Neural progenitor cell (in vitro differentiated cells): ENCODE measurements at regions not wholly inside any gene's neighbourhood (a gene's known extent, or its start where the extent isn't known, plus 50 kb on each side); places are given as distances from the start of the nearest gene placed in this dataset.
"Not testable (repeated sequence)": the region's sequence is repeated elsewhere in the genome, so short reads cannot be mapped to it uniquely, and the experiment has no call there.

ENCODE experiments used
- DNase-seq: peaks from one replicate; pipeline ENCODE4 v3.0.0-alpha.2; 2016; ENCODE audit warnings: low spot score
- H2AFZ ChIP-seq: fragments of 200-600 bp; sonication (generic); replicated peaks from 2 replicates; pipeline ENCODE4 v1.6.1; 2016; ENCODE audit warnings: antibody characterized with exemption
- H3F3A ChIP-seq: fragments of 200-600 bp; sonication (generic); 2 replicates; pipeline ENCODE4 v1.6.1; 2016; ENCODE audit warnings: antibody characterized with exemption, low read depth
- H3K27ac ChIP-seq: fragments of 200-600 bp; sonication (generic); 2 replicates; pipeline ENCODE4 v1.5.1; 2016; ENCODE audit warnings: mild to moderate bottlenecking
- H3K27me3 ChIP-seq: fragments of 200-600 bp; sonication (generic); 2 replicates; pipeline ENCODE4 v1.6.1; 2016; ENCODE audit warnings: mild to moderate bottlenecking, moderate library complexity
- H3K36me3 ChIP-seq: fragments of 200-600 bp; sonication (generic); 2 replicates; pipeline ENCODE4 v1.5.1; 2016
- H3K4me1 ChIP-seq: fragments of 200-600 bp; sonication (generic); 2 replicates; pipeline ENCODE4 v1.6.1; 2016; ENCODE audit warnings: mixed run types
- H3K4me2 ChIP-seq: fragments of 200-600 bp; sonication (generic); 2 replicates; pipeline ENCODE4 v1.6.1; 2016
- H3K4me3 ChIP-seq: fragments of 200-600 bp; sonication (generic); 2 replicates; pipeline ENCODE4 v1.5.1; 2016
- H3K79me2 ChIP-seq: fragments of 200-600 bp; sonication (generic); 2 replicates; pipeline ENCODE4 v1.6.1; 2016; ENCODE audit warnings: low read depth
- H3K9ac ChIP-seq: fragments of 200-600 bp; sonication (generic); 2 replicates; pipeline ENCODE4 v1.6.1; 2016
- H3K9me3 ChIP-seq: fragments of 200-600 bp; sonication (generic); 2 replicates; pipeline ENCODE4 v1.5.1; 2016; ENCODE audit warnings: low read depth
- H4K20me1 ChIP-seq: fragments of 200-600 bp; sonication (generic); 2 replicates; pipeline ENCODE4 v1.6.1; 2016; ENCODE audit warnings: low read depth
- H3K27ac Mint-ChIP-seq: 3 replicates; pipeline ENCODE4 v1.8.0; 2021; ENCODE audit warnings: mixed read lengths
- H3K27me3 Mint-ChIP-seq: 2 replicates; pipeline ENCODE4 v1.8.0; 2022; ENCODE audit warnings: low read depth, mild to moderate bottlenecking, inconsistent platforms, moderate library complexity, mixed read lengths; ENCODE audit not compliant: insufficient read depth
- H3K36me3 Mint-ChIP-seq: 3 replicates; pipeline ENCODE4 v1.8.0; 2021; ENCODE audit warnings: mixed read lengths
- H3K4me1 Mint-ChIP-seq: 3 replicates; pipeline ENCODE4 v1.8.0; 2021; ENCODE audit warnings: mixed read lengths
- H3K4me3 Mint-ChIP-seq: 3 replicates; pipeline ENCODE4 v1.8.0; 2021; ENCODE audit warnings: mild to moderate bottlenecking, moderate library complexity, mixed read lengths
- H3K9me3 Mint-ChIP-seq: 3 replicates; pipeline ENCODE4 v1.8.0; 2020; ENCODE audit warnings: mixed read lengths
- EZH2 ChIP-seq: fragments of 200-600 bp; sonication (generic); IDR thresholded peaks from 2 replicates; pipeline ENCODE4 v1.6.1; 2017; ENCODE audit warnings: antibody characterized with exemption, mild to moderate bottlenecking, moderate library complexity
- EZH2phosphoT487 ChIP-seq: fragments of 200-600 bp; sonication (generic); IDR thresholded peaks from 2 replicates; pipeline ENCODE4 v1.6.1; 2017; ENCODE audit warnings: antibody characterized with exemption
- TF ChIP-seq, protein P1 (sequence below): fragments of 200-600 bp; sonication (generic); IDR thresholded peaks from 2 replicates; pipeline ENCODE4 v1.5.1; 2017; ENCODE audit warnings: antibody characterized with exemption, mild to moderate bottlenecking

DNA sequence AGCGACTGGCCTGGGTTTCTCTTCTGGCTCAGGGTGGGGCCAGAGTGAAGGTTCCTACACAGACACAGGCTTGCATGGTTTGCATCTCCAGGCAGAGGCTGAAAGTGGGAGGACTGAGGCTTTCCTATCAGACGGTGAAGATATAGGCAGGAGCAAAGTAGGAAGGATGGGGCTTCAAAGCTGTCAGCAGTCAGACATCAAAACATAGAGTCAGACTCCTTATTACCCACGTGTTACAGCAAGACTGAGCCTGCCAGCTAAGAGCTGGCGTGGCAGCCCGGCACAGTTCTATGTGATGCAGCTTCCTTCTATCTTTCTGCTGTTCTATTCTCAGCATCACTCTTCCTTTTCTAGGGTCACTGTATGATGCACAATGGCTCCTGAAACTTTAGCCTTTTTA is 445.1 kb downstream of the DOK5 start:
- Histone ChIP-seq H3K27me3 (no peaks in the 10 kb centered on the region), H3K36me3 (no peaks in the 10 kb centered on the region), H3F3A (no peaks in the 10 kb centered on the region), H3K4me1 (no peaks in the 10 kb centered on the region), H4K20me1 (no peaks in the 10 kb centered on the region), H2AFZ (no peak overlapping the region), H3K27ac (no peak overlapping the region), H3K4me2 (no peak overlapping the region), H3K9me3 (no peaks in the 10 kb centered on the region), H3K79me2 (no peaks in the 10 kb centered on the region), H3K9ac (no peak overlapping the region), H3K4me3 (no peak overlapping the region)
- Mint-ChIP-seq H3K27me3 (no peaks in the 10 kb centered on the region), H3K4me1 (no peaks in the 10 kb centered on the region), H3K4me3 (no peak overlapping the region), H3K27ac (no peak overlapping the region), H3K36me3 (no peaks in the 10 kb centered on the region), H3K9me3 (no peaks in the 10 kb centered on the region)
- no peak for DNase-seq
- TF ChIP-seq EZH2 (no peak), EZH2phosphoT487 (no peak)
- TF ChIP-seq, protein P1, sequence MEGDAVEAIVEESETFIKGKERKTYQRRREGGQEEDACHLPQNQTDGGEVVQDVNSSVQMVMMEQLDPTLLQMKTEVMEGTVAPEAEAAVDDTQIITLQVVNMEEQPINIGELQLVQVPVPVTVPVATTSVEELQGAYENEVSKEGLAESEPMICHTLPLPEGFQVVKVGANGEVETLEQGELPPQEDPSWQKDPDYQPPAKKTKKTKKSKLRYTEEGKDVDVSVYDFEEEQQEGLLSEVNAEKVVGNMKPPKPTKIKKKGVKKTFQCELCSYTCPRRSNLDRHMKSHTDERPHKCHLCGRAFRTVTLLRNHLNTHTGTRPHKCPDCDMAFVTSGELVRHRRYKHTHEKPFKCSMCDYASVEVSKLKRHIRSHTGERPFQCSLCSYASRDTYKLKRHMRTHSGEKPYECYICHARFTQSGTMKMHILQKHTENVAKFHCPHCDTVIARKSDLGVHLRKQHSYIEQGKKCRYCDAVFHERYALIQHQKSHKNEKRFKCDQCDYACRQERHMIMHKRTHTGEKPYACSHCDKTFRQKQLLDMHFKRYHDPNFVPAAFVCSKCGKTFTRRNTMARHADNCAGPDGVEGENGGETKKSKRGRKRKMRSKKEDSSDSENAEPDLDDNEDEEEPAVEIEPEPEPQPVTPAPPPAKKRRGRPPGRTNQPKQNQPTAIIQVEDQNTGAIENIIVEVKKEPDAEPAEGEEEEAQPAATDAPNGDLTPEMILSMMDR: no peak

DNA sequence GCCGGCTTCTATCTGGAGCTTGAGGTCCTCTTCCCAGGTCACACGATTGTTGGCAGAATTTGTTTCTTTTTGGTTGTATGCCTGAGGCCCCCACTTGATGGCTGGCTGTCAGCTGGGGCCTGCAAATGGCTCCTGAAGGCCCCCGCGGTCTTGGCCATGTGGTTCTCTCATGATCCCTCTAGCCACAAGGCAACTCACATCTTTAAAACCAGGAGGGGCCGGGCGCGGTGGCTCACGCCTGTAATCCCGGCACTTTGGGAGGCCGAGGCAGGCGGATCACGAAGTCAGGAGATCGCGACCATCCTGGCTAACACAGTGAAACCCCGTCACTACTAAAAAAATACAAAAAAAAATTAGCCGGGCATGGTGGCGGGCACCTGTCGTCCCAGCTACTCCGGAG is 443.6 kb downstream of the DOK5 start:
- H4K20me1 ChIP-seq, H3K27ac Mint-ChIP-seq, H3K27me3 ChIP-seq, H3K9ac ChIP-seq, H3K4me2 ChIP-seq, H3K9me3 Mint-ChIP-seq, H3K36me3 Mint-ChIP-seq, H3K36me3 ChIP-seq, H3K9me3 ChIP-seq, H3K79me2 ChIP-seq, H3F3A ChIP-seq, H3K27me3 Mint-ChIP-seq, H2AFZ ChIP-seq, H3K4me3 Mint-ChIP-seq, H3K4me3 ChIP-seq, H3K4me1 Mint-ChIP-seq, H3K4me1 ChIP-seq, DNase-seq, H3K27ac ChIP-seq: not testable (repeated sequence)

DNA sequence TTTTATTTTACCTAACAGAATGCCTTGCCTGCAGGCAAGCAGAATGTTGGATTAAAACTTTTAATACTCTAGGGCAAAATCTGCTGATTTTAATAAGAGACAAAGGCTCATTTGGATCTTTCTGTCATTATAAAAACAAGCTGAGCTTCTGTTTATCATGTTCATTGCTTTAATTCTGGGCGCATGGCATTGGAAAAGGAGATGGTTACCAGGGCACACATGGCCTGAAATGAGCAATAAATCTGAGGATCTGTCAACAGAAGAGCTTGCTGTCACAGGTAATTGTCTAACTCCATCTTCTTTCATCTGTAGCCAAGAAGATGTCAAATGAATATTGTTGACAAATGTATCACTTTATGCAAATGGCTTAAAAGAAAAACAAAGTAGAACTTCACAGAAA is 439.6 kb downstream of the DOK5 start:
- Histone ChIP-seq H3K4me2 (no peak overlapping the region), H3K9ac (no peak overlapping the region), H3K79me2 (no peaks in the 10 kb centered on the region), H3K27ac (no peak overlapping the region), H3K9me3 (no peaks in the 10 kb centered on the region), H3K4me3 (no peak overlapping the region), H4K20me1 (no peaks in the 10 kb centered on the region), H3F3A (no peaks in the 10 kb centered on the region), H3K36me3 (no peaks in the 10 kb centered on the region), H3K27me3 (no peaks in the 10 kb centered on the region), H2AFZ (no peak overlapping the region), H3K4me1 (no peaks in the 10 kb centered on the region)
- no peak overlapping the region for H3K4me3 Mint-ChIP-seq
- no peaks in the 10 kb centered on the region for H3K9me3 Mint-ChIP-seq
- no peaks in the 10 kb centered on the region for H3K27me3 Mint-ChIP-seq
- no peak for DNase-seq
- H3K4me1 Mint-ChIP-seq: no peaks in the 10 kb centered on the region
- no peak for TF ChIP-seq EZH2phosphoT487
- TF ChIP-seq, protein P1: no peak
- no peak for TF ChIP-seq EZH2
- H3K36me3 Mint-ChIP-seq: no peaks in the 10 kb centered on the region
- no peak overlapping the region for H3K27ac Mint-ChIP-seq

DNA sequence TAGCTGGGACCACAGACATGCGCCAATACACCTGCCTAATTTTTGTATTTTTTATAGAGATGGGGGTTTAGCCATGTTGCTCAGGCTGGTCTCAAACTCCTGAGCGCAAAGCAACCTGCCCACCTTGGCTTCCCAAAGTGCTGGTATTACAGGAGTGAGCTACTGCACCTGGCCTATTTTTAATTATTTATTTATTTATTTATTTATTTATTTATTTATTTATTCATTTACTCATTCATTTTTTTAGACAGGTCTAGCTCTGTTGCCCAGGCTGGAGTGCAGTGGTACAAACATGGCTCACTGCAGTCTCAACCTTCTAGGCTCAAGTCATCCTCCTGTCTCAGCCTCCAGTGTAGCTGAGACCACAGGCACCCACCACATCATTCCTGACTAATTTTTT is 434.3 kb downstream of the DOK5 start:
- H3K9me3 Mint-ChIP-seq: peaks cover 11% of the 10 kb centered on the region
- no peak overlapping the region for H2AFZ ChIP-seq
- TF ChIP-seq, protein P1: no peak
- TF ChIP-seq EZH2 (no peak), EZH2phosphoT487 (no peak)

DNA sequence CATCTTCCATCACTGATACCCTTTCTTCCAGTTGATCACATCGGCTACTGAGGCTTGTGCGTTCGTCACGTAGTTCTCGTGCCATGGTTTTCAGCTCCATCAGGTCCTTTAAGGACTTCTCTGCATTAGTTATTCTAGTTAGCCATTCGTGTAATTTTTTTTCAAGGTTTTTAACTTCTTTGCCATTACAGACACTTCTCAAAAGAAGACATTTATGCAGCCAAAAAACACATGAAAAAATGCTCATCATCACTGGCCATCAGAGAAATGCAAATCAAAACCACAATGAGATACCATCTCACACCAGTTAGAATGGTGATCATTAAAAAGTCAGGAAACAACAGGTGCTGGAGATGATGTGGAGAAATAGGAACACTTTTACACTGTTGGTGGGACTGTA is 430.7 kb downstream of the DOK5 start:
- H3K36me3 ChIP-seq, H3K27ac ChIP-seq, H3K4me1 ChIP-seq, H3F3A ChIP-seq, H3K79me2 ChIP-seq, H3K27me3 ChIP-seq, H3K9ac ChIP-seq, H3K27me3 Mint-ChIP-seq, H4K20me1 ChIP-seq, DNase-seq, H2AFZ ChIP-seq, H3K36me3 Mint-ChIP-seq, H3K27ac Mint-ChIP-seq, H3K4me3 ChIP-seq, H3K4me3 Mint-ChIP-seq, H3K4me2 ChIP-seq, H3K9me3 ChIP-seq, H3K4me1 Mint-ChIP-seq: not testable (repeated sequence)
- peaks cover 19% of the 10 kb centered on the region for H3K9me3 Mint-ChIP-seq

More for the DNA sequence above, 434.3 kb downstream of the DOK5 start:
- no peaks in the 10 kb centered on the region for H3K27me3 ChIP-seq
- no peaks in the 10 kb centered on the region for H3K36me3 ChIP-seq
- H3F3A ChIP-seq: no peaks in the 10 kb centered on the region
- H3K4me1 ChIP-seq: no peaks in the 10 kb centered on the region
- H3K79me2 ChIP-seq: no peaks in the 10 kb centered on the region
- no peak overlapping the region for H3K27ac ChIP-seq
- Mint-ChIP-seq H3K27me3 (no peaks in the 10 kb centered on the region), H3K27ac (no peak overlapping the region), H3K4me1 (no peaks in the 10 kb centered on the region), H3K4me3 (no peak overlapping the region), H3K36me3 (no peaks in the 10 kb centered on the region)
- DNase-seq: no peak
- no peak overlapping the region for H3K4me2 ChIP-seq
- H3K9ac ChIP-seq: no peak overlapping the region
- H3K4me3 ChIP-seq: no peak overlapping the region
- no peaks in the 10 kb centered on the region for H3K9me3 ChIP-seq
- no peaks in the 10 kb centered on the region for H4K20me1 ChIP-seq
